ENCODE measurements at regions not wholly inside any gene's neighbourhood (a gene's known extent, or its start where the extent isn't known, plus 50 kb on each side); places are given as distances from the start of the nearest gene placed in this dataset.

DNA sequence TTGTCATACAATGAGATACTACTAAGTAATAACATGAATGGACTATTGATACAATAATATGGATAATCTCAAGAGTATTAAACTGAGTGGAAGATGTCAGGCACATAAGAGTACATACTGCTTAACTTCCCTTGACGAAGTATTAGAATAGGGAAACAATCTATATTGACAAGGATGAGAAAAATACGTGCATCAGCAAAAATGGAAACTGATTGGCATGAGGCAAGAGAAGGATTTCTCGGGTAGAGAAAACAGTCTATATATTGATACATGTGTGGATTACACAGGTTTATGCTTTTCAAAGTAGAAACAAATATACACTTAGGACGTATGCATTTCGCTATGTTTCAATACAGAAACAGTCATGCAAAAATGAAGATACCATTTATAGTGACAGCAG, 57.4 kb downstream of the PRR20E start:
- TF ChIP-seq FOSL1 (IDR thresholded peaks at IDR 0.05; ENCODE audit: insufficient read depth, low read depth, low read length) (no peak), GABPA (IDR thresholded peaks at IDR 0.05; ENCODE audit: borderline replicate concordance, insufficient read depth, low read length) (no peak)
- TF ChIP-seq, protein P1, sequence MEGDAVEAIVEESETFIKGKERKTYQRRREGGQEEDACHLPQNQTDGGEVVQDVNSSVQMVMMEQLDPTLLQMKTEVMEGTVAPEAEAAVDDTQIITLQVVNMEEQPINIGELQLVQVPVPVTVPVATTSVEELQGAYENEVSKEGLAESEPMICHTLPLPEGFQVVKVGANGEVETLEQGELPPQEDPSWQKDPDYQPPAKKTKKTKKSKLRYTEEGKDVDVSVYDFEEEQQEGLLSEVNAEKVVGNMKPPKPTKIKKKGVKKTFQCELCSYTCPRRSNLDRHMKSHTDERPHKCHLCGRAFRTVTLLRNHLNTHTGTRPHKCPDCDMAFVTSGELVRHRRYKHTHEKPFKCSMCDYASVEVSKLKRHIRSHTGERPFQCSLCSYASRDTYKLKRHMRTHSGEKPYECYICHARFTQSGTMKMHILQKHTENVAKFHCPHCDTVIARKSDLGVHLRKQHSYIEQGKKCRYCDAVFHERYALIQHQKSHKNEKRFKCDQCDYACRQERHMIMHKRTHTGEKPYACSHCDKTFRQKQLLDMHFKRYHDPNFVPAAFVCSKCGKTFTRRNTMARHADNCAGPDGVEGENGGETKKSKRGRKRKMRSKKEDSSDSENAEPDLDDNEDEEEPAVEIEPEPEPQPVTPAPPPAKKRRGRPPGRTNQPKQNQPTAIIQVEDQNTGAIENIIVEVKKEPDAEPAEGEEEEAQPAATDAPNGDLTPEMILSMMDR (IDR thresholded peaks at IDR 0.05; ENCODE audit: control extremely low read depth in 1 of 3, insufficient read depth in 1 of 3, low read depth in 1 of 3, low read length in 3 of 3) = no peak

Data from H1 (cell line).